ENCODE measurements at regions not wholly inside any gene's neighbourhood (a gene's known extent, or its start where the extent isn't known, plus 50 kb on each side); places are given as distances from the start of the nearest gene placed in this dataset.

GRCh38 chr3:24810881-24811280 lies 316.2 kb upstream of the THRB start:
- 6% methylated on average over 5 of the region's 5 CpGs for WGBS (ENCODE audit: insufficient coverage, low coverage, missing lambda C conversion rate)
- no peaks in the 10 kb centered on the region for H3K79me2 ChIP-seq (ENCODE audit: control insufficient read depth, insufficient read depth, low read length)
- ATAC-seq (no peak), FAIRE-seq (no peak), DNase-seq (ENCODE audit: extremely low read depth in 1 of 4, low spot score in 3 of 4) (no peak)
- H3K9me3 ChIP-seq (replicated peaks; ENCODE audit: control insufficient read depth, insufficient read depth, low read depth, low read length): no peaks in the 10 kb centered on the region
- no peaks in the 10 kb centered on the region for H3K36me3 ChIP-seq (ENCODE audit: control insufficient read depth, insufficient read depth, low read length)
- H4K20me1 ChIP-seq (replicated peaks; ENCODE audit: control insufficient read depth, insufficient read depth, low read length): no peaks in the 10 kb centered on the region
- H3K4me2 ChIP-seq (ENCODE audit: insufficient read depth, low read length): no peak overlapping the region
- no peaks in the 10 kb centered on the region for H3K9me1 ChIP-seq (ENCODE audit: control insufficient read depth, insufficient read depth, low read length)
- no peak overlapping the region for H3K27ac ChIP-seq (ENCODE audit: extremely low read depth, low read depth, low read length)
- intact Hi-C loops (cut with micrococcal nuclease): no loop called here
- no TSS peak for BruUV-seq (replicated peaks)
- H3K4me3 ChIP-seq: no peak overlapping the region
- POLR2A ChIA-PET: interaction anchor here (0.7 kb wide), 1 partner anchor 150 kb away, joined by 3 read pairs; no protein-coding TSS in a partner anchor
- H3K4me1 ChIP-seq (replicated peaks in 1 of 2; ENCODE audit: control insufficient read depth in 2 of 2, insufficient read depth in 2 of 2, low read length in 2 of 2): no peaks in the 10 kb centered on the region
- in situ Hi-C loops (cut with MboI): no loop called here
- no peak overlapping the region for H2AFZ ChIP-seq (ENCODE audit: low read depth, low read length)
- no peak overlapping the region for H3K9ac ChIP-seq (ENCODE audit: insufficient read depth in 1 of 2, low read depth in 2 of 2, low read length in 2 of 2)
- H3K27me3 ChIP-seq (ENCODE audit: control insufficient read depth in 2 of 2, insufficient read depth in 2 of 2, low read length in 2 of 2): no peaks in the 10 kb centered on the region
- CTCF ChIA-PET (ENCODE audit: low intra/inter-chr PET ratio): no interaction called here
- TF ChIP-seq ZBTB33 (CRISPR knock-in tag; IDR thresholded peaks at IDR 0.05) (no peak), NFIC (IDR thresholded peaks at IDR 0.05) (0 out of 2 replicates have a peak, but pooled peaks have one; percentile 15)

GRCh38 chr3:24812116-24812515 lies 317.5 kb upstream of the THRB start:
- Histone ChIP-seq H2AFZ (ENCODE audit: low read depth, low read length) (no peak overlapping the region), H3K27ac (ENCODE audit: extremely low read depth, low read depth, low read length) (no peak overlapping the region), H3K4me2 (ENCODE audit: insufficient read depth, low read length) (no peak overlapping the region), H3K36me3 (ENCODE audit: control insufficient read depth, insufficient read depth, low read length) (no peaks in the 10 kb centered on the region), H3K9me3 (replicated peaks; ENCODE audit: control insufficient read depth, insufficient read depth, low read depth, low read length) (no peaks in the 10 kb centered on the region), H3K27me3 (ENCODE audit: control insufficient read depth in 2 of 2, insufficient read depth in 2 of 2, low read length in 2 of 2) (no peaks in the 10 kb centered on the region), H3K79me2 (ENCODE audit: control insufficient read depth, insufficient read depth, low read length) (no peaks in the 10 kb centered on the region), H3K9ac (ENCODE audit: insufficient read depth in 1 of 2, low read depth in 2 of 2, low read length in 2 of 2) (no peak overlapping the region), H4K20me1 (replicated peaks; ENCODE audit: control insufficient read depth, insufficient read depth, low read length) (no peaks in the 10 kb centered on the region), H3K9me1 (ENCODE audit: control insufficient read depth, insufficient read depth, low read length) (no peaks in the 10 kb centered on the region), H3K4me1 (replicated peaks in 1 of 2; ENCODE audit: control insufficient read depth in 2 of 2, insufficient read depth in 2 of 2, low read length in 2 of 2) (no peaks in the 10 kb centered on the region), H3K4me3 (no peak overlapping the region)
- ATAC-seq: no peak
- no TSS peak for BruUV-seq (replicated peaks)
- in situ Hi-C loops (cut with MboI) (no loop called here), intact Hi-C loops (cut with micrococcal nuclease) (no loop called here)
- 0% methylated on average over 1 of the region's 1 CpG for WGBS (ENCODE audit: insufficient coverage, low coverage, missing lambda C conversion rate)
- TF ChIP-seq PTBP1 (IDR thresholded peaks at IDR 0.05; ENCODE audit: low read depth, low read length) (no peak), ZKSCAN1 (IDR thresholded peaks at IDR 0.05; ENCODE audit: low read depth, low read length) (no peak), NFIC (IDR thresholded peaks at IDR 0.05) (peak; percentile 40), THRAP3 (IDR thresholded peaks at IDR 0.05; ENCODE audit: borderline replicate concordance) (no peak), E4F1 (CRISPR knock-in tag; IDR thresholded peaks at IDR 0.05; ENCODE audit: borderline replicate concordance) (no peak), SMAD3 (CRISPR knock-in tag; conservative IDR thresholded peaks at IDR 0.05) (no peak)
- ChIA-PET POLR2A (no interaction called here), CTCF (ENCODE audit: low intra/inter-chr PET ratio) (no interaction called here)
- no peak for DNase-seq (ENCODE audit: extremely low read depth in 1 of 4, low spot score in 3 of 4)
- FAIRE-seq: no peak

Data from K562 (cell line).